Neutrophil (primary cell): ENCODE measurements at regions not wholly inside any gene's neighbourhood (a gene's known extent, or its start where the extent isn't known, plus 50 kb on each side); places are given as distances from the start of the nearest gene placed in this dataset.

Source experiments
- H3K27ac ChIP-seq: fragments of 200-600 bp; sonication (generic); 2 replicates; pipeline ENCODE4 v1.5.1; 2016; ENCODE audit warnings: mild to moderate bottlenecking, moderate library complexity
- H3K27me3 ChIP-seq: fragments of 200-600 bp; sonication (generic); 2 replicates; pipeline ENCODE4 v1.6.0; 2016; ENCODE audit warnings: mild to moderate bottlenecking
- H3K36me3 ChIP-seq: fragments of 200-600 bp; sonication (generic); 2 replicates; pipeline ENCODE4 v1.5.1; 2017
- H3K4me1 ChIP-seq, 2 experiments: fragments of 200-600 bp in 1 of 2; sonication (generic) in 1 of 2; 1 replicate in 1 of 2; 2 replicates in 1 of 2; pipeline versions ENCODE4 v1.5.1 to v1.6.1; 2013 to 2016; ENCODE audit warnings: low read depth in 1 of 2, low read length in 1 of 2, mild to moderate bottlenecking in 1 of 2, moderate library complexity in 1 of 2; ENCODE audit not compliant: control insufficient read depth in 1 of 2, insufficient read depth in 1 of 2
- H3K4me3 ChIP-seq, 2 experiments: fragments of 200-600 bp in 1 of 2; sonication (generic) in 1 of 2; 1 replicate in 1 of 2; 2 replicates in 1 of 2; pipeline ENCODE4 v1.5.1; 2013 to 2016; ENCODE audit warnings: low read depth in 1 of 2, low read length in 1 of 2, mild to moderate bottlenecking in 1 of 2, moderate library complexity in 1 of 2
- H3K9me3 ChIP-seq: fragments of 200-600 bp; sonication (generic); 2 replicates; pipeline ENCODE4 v1.5.1; 2016
- TF ChIP-seq, protein P1 (sequence below): fragments of 200-600 bp; sonication (generic); IDR thresholded peaks from 2 replicates; pipeline ENCODE4 v1.5.1; 2016; ENCODE audit warnings: antibody characterized with exemption

DNA sequence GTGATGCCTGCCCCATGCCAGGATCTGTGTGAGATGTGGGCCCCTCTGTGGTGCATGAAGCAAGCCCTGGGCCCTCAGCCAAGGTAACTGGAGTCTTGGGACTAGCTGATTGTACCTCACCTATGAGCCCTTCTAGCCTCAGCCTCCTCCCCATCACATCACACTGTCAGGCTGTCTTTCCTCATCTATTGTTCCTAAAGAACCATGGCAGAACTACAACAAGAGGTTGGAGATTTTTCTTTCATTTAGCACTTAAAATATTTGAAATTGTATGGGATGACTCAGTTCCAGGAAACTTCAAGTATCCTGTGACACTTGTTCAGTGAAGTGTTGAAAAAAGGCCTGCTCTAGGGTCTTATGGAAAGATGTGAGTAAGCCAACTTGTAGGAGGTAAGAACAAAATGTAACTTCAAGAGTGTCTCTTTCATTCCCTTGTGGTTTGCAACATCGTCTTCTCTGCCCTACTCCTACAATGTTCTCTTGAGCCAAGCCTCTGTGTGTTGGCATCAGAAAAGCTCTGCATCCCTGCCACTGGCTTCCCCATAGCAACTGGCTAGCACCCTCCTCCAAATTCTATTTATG is 58.7 kb upstream of the TIPARP start:
- Histone ChIP-seq H3K9me3 (no peaks in the 10 kb centered on the region), H3K4me3 (no peak overlapping the region), H3K4me1 (peaks cover 0 to 4% of the 10 kb centered on the region in 2 experiments), H3K27me3 (no peaks in the 10 kb centered on the region), H3K36me3 (no peaks in the 10 kb centered on the region), H3K27ac (no peak overlapping the region)
- TF ChIP-seq, protein P1, sequence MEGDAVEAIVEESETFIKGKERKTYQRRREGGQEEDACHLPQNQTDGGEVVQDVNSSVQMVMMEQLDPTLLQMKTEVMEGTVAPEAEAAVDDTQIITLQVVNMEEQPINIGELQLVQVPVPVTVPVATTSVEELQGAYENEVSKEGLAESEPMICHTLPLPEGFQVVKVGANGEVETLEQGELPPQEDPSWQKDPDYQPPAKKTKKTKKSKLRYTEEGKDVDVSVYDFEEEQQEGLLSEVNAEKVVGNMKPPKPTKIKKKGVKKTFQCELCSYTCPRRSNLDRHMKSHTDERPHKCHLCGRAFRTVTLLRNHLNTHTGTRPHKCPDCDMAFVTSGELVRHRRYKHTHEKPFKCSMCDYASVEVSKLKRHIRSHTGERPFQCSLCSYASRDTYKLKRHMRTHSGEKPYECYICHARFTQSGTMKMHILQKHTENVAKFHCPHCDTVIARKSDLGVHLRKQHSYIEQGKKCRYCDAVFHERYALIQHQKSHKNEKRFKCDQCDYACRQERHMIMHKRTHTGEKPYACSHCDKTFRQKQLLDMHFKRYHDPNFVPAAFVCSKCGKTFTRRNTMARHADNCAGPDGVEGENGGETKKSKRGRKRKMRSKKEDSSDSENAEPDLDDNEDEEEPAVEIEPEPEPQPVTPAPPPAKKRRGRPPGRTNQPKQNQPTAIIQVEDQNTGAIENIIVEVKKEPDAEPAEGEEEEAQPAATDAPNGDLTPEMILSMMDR: no peak

- Histone ChIP-seq H3K36me3 (no peaks in the 10 kb centered on the region), H3K27ac (no peak overlapping the region), H3K9me3 (no peaks in the 10 kb centered on the region), H3K4me3 (no peak overlapping the region), H3K4me1 (peaks cover 0 to 9% of the 10 kb centered on the region in 2 experiments), H3K27me3 (no peaks in the 10 kb centered on the region)
- TF ChIP-seq, protein P1: no peak
These were observed 59.5 kb upstream of the TIPARP start for GRCh38 chr3:156614642-156615511.

- Histone ChIP-seq H3K4me3 (no peak overlapping the region), H3K27ac (no peak overlapping the region), H3K4me1 (peaks cover 0 to 10% of the 10 kb centered on the region in 2 experiments), H3K36me3 (no peaks in the 10 kb centered on the region), H3K27me3 (no peaks in the 10 kb centered on the region), H3K9me3 (no peaks in the 10 kb centered on the region)
- TF ChIP-seq, protein P1: no peak
These were observed 58.0 kb upstream of the SSR3 start for GRCh38 chr3:156612903-156613302.

DNA sequence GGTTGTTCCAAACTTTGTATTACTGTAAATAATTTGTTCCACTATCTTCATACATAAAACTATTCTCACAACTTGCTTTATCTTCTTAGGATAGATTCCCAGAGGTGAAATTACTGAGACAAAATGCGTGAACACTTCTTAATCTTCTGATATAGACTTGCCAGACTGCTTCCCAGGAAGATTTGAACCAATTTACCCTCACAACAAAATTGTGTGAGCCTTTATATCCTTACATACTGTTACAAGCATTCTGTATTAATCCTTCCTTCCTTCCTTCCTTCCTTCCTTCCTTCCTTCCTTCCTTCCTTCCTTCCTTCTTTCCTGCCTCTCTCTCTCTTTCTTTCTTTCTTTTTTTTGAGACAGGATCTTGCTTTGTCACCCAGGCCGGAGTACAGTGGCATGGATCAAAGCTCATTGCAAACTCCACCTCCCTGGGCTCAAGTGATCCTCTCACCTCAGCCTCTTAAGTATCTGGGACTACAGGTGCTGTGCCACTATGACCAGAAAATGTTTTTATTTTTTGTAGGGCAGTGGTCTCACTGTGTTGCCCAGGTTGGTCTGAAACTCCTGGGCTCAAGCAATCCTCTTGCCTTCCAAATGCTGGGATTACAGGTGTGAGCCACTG is 57.1 kb upstream of the SSR3 start:
- H3K4me3 ChIP-seq: no peak overlapping the region
- peaks cover 2 to 13% of the 10 kb centered on the region in 2 experiments for H3K4me1 ChIP-seq
- no peaks in the 10 kb centered on the region for H3K9me3 ChIP-seq
- H3K36me3 ChIP-seq: no peaks in the 10 kb centered on the region
- no peak overlapping the region for H3K27ac ChIP-seq
- no peaks in the 10 kb centered on the region for H3K27me3 ChIP-seq
- TF ChIP-seq, protein P1: no peak

DNA sequence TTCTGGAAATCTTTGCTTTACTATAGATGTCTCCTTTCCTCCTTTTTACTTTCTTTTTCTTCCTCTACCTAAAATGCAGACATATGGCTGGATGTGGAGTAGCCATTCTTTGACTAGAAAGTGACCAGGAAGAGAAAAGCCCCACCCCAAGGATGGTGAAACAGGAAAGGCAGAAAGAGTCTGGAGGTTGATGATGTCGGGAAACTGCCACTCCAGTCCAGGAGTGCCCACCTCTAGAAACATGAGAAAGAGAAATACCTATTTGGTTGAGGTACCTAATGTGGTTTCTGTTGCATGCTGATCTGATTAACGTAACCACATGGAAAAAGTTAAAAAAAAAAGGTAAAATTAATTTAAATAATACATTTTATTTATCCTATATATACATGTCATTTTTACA is 55.2 kb upstream of the SSR3 start:
- no peaks in the 10 kb centered on the region for H3K9me3 ChIP-seq
- H3K4me3 ChIP-seq: no peak overlapping the region
- H3K36me3 ChIP-seq: no peaks in the 10 kb centered on the region

More for the DNA sequence above, 55.2 kb upstream of the SSR3 start:
- TF ChIP-seq, protein P1: no peak
- peaks cover 13 to 28% of the 10 kb centered on the region in 2 experiments for H3K4me1 ChIP-seq
- H3K27ac ChIP-seq: no peak overlapping the region
- H3K27me3 ChIP-seq: no peaks in the 10 kb centered on the region
